Hippocampal formation (tissue), 2 donors: ENCODE measurements at regions not wholly inside any gene's neighbourhood (a gene's known extent, or its start where the extent isn't known, plus 50 kb on each side); places are given as distances from the start of the nearest gene placed in this dataset.
A peak's percentile ranks its signal among the peaks of the same experiment; 100 is the strongest.
"Not testable (repeated sequence)": the region's sequence is repeated elsewhere in the genome, so short reads cannot be mapped to it uniquely, and the experiment has no call there.

ENCODE experiments used
- DNase-seq, 2 donors: peaks; one replicate each; lab custom pipeline; 2025; lab: John Stamatoyannopoulos, UW

DNA sequence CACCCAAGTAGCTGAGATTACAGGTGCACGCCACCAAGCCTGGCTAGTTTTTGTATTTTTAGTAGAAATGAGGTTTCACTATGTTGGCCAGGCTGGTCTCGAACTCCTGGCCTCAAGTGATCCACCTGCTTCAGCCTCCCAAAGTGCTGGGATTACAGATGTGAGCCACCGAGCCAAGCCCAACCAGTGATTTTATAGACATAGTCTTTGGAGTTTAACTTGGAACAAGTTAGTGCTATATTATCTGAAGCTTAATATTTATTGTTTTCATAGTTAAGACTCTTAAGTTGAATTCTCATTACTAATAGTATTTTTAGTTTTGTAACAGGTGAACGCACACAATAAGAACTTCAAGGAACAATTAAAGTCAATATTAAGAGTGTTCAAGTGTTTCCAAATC lies 122.1 kb downstream of the SPAG6 start:
- not testable (repeated sequence) for DNase-seq

DNA sequence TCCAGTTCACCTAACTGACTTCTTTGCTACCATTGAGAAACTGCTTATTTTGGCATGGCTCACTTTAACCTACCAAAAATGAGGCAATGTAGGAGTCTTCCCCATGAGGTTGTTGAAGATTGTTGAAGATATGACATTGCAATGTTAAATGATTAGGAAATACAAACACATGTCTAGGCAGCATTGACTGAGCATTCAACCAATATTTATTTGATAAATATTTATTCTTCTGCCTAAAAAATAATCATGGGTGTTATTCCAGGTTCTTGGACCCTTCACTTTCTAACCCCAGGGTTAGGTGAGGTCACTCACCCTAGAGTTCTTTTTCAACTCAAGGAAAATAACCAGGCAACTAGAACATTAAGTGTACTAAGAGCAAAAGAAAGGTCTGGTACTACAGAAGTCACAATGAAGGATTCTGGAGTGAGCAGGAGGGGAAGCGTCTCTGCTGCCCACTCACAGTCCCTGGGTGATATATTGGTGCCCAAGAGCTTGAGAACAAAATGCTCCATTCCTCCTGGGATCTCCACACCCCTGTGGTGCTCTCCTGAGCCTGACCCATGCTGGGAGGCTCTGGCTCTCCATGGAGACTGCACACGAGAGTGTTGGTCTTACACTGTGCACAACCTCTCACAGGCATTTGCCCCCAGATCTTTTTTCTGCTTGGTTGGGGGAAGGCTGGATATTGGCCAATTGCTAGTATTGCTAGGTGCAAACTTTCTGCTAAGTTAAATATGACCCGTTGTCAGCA lies 123.4 kb downstream of the SPAG6 start:
- DNase-seq = no peak

DNA sequence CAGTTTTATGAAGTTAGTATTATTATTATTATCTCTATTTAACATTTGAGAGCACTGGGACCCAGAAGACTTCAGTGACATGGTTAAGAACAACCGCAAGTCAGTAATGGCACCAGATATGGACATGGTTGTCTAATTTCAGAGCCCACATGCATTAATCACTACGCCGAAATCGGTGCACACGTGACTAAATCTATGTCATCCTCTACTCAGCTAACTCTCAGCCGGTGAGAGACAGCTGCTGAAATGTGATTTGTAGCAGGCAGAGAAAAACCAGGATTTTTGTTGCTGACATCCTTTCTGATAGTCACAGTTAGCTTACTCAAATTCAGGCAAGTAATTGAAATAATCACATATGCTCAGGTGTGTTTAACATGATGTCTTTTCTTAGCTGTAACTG lies 127.7 kb downstream of the SPAG6 start:
- DNase-seq = no peak

DNA sequence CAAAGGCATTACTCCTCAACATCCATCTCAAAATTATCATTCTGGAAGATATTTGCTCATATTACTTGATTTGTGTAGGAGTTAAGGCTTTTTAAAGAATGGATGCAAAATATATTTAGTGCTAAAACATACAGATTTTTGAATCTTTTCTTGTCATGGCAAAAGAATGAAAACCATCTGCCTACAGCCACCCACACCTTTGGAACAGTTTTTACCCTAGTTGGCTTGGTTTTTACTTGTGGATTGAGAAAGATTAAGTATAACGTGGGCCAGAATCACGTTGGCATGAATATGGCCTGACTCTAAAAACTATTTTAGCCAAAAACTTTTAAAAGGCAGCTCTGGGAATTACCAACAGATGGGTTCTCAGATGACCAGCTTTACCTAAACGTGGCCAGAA lies 128.2 kb downstream of the SPAG6 start:
- no peak for DNase-seq

DNA sequence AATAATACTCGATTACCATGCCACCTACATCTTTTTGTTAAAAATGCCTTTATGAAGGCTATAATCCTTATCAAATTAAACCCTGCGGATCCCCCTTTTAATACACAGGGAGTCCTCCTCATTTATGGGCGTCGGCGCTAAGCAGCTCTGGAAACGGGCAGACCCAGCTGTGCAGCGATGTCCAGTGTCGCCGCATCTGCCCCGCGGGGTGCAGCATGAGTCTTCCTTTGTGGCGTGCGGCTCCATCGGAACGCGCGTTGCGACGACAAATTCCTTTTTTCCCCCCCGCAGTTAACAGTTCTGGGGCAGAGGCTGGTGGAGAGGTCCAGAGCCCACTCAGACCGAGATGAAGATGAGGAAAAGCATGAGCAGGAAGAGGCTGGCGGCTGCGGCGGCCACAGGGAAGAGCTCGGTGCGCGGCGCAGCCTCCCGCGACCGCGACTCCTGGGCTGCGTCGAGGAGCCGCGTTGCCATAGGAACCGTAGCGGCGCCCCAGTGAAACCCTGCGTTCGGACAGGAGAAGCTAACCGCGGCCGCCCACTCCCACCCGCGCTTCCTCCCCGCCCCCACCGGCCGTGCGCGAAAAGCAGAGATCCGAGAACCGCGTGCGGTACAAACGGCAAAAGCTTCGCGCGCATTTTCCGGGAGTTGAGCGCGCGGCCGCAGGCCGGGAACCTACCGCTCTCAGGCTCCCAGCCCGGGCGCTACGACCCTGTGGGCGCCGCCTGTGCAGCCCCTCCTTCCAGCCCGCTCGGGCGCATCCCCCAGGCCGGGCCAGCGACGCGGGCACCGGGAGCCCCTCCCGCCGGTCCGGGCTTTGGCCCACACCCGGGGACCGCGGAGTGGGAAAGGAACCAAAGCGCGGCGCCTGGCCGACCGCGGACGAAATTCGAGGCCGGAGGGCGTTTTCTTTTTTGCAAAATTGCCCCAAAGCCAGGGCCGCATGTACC lies 130.6 kb downstream of the SPAG6 start:
- peak in 1 of 2 donors; percentile 50 for DNase-seq

DNA sequence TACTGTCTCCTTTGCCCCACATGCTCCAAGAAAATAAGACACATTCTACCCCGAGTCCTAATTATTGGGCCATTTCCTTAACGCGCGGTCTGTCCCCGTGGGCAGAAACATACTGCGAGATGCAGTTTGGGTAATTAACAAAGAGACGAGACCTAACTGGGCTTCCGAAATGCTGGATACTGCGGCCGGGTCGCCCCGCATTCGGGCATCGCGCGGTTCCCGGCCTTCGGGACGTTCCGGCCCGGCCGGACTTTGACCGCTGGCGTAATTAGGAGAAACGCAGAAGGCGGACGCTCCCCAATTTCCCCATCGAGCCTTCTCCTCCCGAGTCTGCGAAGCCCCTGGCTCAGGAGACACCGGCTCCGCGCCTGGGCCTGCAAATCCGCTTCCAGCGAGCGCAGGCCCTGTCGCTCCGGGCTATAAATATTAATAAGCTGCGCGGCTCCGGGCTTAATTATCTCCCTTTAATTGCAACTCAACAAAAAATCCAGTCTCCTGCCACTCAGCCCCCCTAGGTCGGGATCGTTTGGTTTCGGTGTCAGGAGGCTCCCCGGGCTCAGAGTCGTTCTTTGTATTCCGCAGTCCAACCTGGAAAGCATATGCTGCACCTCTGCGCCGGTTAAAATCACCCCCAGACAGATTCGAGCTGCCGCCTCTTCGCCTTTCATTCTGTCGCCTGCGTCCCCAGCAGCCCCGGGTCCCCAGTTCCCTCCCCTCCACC lies 131.5 kb downstream of the SPAG6 start:
- no peak for DNase-seq

DNA sequence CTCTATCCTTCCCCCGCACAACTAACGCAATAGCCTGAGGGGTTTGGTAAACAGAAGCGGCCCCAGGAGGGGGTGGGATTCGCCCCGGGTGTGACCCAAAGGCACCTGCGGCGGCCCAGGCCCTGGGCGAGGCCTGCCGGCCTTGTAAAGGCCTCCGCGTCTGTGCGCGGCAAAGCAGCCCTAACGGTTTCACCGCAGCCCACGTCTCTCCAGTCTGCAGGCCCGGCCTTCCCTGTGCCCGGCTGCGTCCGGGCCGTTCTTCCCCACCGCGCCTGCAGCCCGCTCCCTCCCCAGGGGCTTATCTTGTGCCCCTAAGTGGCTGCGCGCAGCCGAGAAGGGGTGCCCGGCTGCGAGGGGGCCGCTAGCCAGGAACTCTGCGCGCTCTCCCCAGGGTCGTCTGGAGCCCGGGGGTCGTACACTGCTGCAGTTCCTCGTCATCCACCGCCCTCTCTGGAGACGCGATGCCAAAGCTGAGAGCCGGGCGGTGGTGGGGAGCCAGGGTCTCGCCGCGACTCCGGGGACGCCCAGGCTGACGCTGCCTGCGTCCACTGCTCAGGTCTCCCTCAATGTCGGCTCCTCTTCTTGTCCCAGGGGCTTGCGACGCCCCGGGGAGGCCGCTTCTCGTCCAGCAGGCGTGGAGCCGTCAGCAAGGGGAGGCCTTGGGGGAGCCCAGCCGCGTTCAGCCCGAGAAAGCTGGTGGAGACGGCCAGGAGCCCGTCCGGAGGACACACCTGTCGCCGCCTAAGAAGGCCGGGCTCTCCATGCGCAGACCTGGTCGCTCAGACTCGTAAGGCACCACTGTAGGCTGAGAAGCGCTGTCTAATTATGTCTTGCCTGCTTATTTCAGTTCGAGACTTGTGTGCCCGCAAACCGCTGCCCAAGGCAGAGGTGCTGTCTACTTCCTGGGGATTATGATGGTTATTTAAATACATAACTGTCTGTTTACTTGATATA lies 132.3 kb downstream of the SPAG6 start:
- DNase-seq = no peak

DNA sequence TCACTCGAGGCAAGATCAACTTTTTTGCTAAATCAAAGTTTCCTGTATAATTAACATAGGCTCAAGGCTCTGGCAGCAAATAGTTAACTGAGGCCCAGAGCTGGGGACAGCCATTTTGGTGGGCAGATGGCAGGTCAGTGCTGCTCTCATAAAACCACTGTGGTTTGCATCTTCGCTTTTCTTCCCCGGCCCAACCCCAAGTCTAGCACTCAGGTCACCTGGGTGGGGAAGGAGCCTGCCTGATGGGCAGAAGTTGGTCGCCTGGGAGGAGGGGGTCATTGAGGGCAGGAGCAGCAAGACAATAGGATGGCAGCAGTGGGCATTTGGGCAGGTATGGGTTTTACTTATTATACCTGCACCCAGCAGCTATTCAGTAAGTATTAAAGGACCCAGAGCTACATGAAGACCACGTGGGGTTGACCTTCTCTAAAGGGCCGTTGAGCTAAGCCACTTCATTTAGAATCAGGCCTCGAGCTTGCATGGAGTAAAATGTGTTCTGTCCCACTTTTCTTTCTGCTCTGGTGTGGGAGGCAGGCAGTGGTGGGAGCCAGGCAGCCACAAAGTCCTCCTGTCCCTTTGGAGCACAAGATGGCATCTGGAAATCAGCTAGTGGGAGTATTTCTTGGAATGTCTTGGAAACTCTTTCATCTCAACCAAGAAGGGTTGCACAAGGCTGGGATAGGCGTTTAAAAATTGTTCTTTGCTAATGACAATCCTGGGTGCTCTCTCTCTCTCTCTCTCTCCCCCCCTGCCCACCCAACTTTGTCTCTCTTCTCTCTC lies 133.4 kb downstream of the SPAG6 start:
- DNase-seq = peak in 1 of 2 donors; percentile 38

DNA sequence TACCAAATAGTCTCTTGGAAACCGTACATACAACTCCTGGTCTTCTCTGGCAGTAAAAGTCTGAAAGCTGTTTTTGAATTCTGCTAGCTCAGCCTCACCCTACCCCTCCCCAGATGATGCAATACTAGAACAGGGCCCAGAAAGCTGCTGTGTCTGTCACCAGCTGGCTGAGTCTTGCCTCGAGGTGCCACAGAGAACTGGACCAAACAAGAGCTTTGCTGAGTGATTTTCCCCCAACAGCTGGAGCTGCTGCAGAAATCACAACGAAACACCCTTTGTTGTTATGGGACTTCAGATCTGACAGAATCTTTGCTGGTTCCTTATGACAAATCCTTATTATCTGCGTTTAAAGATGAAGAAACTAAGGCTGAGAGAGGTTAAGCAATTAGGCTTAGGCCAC lies 134.1 kb downstream of the SPAG6 start:
- peak; percentile 72 to 79 for DNase-seq

DNA sequence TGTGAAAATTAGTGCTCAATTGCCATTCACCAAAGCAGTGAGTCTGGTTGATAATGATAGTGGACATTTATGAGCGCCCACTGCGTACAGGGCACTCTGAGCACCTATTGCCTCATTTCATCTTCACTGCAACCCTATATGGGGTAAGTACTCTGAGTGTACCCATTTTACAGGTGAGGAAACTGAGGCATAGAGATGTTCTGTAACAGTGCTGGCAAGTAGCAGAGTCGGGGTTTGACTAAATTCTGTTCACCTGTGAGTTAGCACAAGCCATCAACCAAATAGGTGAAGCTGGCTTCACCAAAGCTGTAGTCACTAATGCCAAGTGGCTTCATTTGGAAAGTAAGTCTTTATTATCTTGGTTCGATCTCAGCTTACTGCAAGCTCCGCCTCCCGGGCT lies 135.8 kb downstream of the SPAG6 start:
- DNase-seq = no peak

DNA sequence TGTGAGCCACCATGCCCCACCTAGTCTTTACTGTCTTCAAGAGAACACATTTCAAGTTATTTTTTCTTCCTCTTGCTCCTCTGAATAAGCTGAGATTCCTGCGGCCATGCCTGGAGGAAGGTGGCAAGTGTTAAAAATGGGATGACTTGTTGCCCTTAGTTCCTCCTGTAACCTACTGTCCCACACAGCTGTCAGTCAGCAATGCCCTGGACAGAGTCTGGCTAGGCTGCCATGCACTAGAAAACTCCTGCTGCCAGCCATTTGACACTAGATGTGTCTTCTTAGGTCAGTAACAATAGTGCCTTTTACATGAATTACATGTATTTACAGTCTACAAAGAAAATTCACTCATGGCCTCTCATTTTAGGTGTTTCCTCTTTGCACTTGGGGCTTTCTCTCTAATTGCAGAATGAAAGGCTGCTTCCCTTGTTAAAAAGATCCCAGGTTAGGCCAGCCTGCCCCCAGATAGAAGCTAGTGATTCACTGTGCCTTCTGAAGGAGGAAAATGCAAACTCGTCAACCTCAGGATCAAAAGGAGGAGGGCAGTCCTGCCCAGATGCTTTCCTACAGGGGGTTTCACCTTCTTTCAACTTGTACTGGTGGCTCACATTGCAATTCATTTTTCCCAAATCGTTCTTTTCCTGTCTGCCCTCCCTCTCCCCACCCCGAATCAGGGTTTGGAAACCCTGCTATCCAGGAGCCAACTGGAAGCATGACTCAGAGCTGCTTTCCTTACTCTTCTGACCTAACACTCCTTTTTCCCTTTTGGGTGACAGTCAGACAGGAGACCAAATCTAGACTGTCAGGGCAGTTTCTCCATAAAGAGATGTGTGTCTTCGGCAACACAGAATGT lies 136.6 kb downstream of the SPAG6 start:
- DNase-seq = no peak

DNA sequence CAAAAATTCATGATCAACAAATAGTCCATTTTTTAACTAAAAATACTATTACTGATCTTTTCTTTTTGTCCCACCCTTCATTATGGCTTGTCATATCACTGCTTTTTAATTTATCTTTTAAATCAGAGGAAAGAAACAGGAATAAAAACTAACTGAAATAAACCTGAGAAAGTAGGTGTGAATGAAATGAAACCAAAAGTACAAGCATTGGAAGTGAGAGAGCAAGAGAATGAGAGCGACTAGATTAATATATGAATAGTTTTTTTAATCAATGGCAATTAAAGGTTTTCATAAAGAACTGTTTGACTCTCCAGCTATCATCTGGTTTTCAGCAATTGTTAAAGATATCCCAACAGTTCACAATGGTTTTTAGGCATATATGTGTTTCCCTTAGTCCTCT lies 137.8 kb downstream of the SPAG6 start:
- no peak for DNase-seq
